A673 (cell line): ENCODE measurements at regions not wholly inside any gene's neighbourhood (a gene's known extent, or its start where the extent isn't known, plus 50 kb on each side); places are given as distances from the start of the nearest gene placed in this dataset.

Experiments
- BruUV-seq: library from RNA; stranded (reverse); fragments of 400-500 nt; replicated peaks from 2 replicates; lab custom pipeline; 2021; lab: Mats Ljungman, UMichigan
- CTCF ChIA-PET: fragments of 300-600 bp; sonication (Branson Sonifier 250); formaldehyde crosslinking; loops from one replicate; lab custom pipeline; 2022; ENCODE audit warnings: antibody characterized with exemption; lab: Charles Lee
- POLR2A ChIA-PET: fragments of 300-600 bp; sonication (Branson Sonifier 250); formaldehyde crosslinking; loops from one replicate; lab custom pipeline; 2022; ENCODE audit warnings: antibody characterized with exemption; ENCODE audit not compliant: low non-redundant PET; lab: Charles Lee
- DNase-seq: peaks from one replicate; pipeline ENCODE4 v3.0.0-alpha.2; 2015; ENCODE audit warnings: low spot score
- H3K27ac ChIP-seq: fragments of 200-600 bp; sonication (generic); 2 replicates; pipeline ENCODE4 v1.5.1; 2016; ENCODE audit warnings: mixed run types, low read depth, mild to moderate bottlenecking, mixed read lengths, antibody characterized with exemption, low read length; ENCODE audit not compliant: poor library complexity, severe bottlenecking
- H3K27me3 ChIP-seq: fragments of 200-600 bp; sonication (generic); replicated peaks from 2 replicates; pipeline ENCODE4 v1.6.1; 2017; ENCODE audit warnings: mixed run types, low read depth, mild to moderate bottlenecking, mixed read lengths, antibody characterized with exemption, low read length; ENCODE audit not compliant: insufficient read depth, poor library complexity
- H3K36me3 ChIP-seq: fragments of 200-600 bp; sonication (generic); 2 replicates; pipeline ENCODE4 v1.6.1; 2016; ENCODE audit warnings: mixed run types, mild to moderate bottlenecking, mixed read lengths, antibody characterized with exemption, low read length; ENCODE audit not compliant: insufficient read depth, poor library complexity, severe bottlenecking
- H3K4me1 ChIP-seq: fragments of 200-600 bp; sonication (generic); 2 replicates; pipeline ENCODE4 v1.6.1; 2017; ENCODE audit warnings: mixed run types, mild to moderate bottlenecking, mixed read lengths, antibody characterized with exemption, low read length; ENCODE audit not compliant: insufficient read depth, poor library complexity, severe bottlenecking
- H3K4me3 ChIP-seq: fragments of 200-600 bp; sonication (generic); 2 replicates; pipeline ENCODE4 v1.5.1; 2016; ENCODE audit warnings: low read depth, mixed run types, mild to moderate bottlenecking, mixed read lengths, low read length; ENCODE audit not compliant: poor library complexity, severe bottlenecking
- H3K9me3 ChIP-seq: fragments of 200-600 bp; sonication (generic); 2 replicates; pipeline ENCODE4 v1.6.1; 2016; ENCODE audit warnings: mixed run types, low read depth, mild to moderate bottlenecking, mixed read lengths, antibody characterized with exemption, low read length; ENCODE audit not compliant: poor library complexity, severe bottlenecking
- CTCF ChIP-seq: fragments of 300-800, 200-600 bp; sonication (generic); conservative IDR thresholded peaks from 2 replicates; pipeline ENCODE4 v1.5.1; 2017; ENCODE audit warnings: low read depth, mild to moderate bottlenecking, antibody characterized with exemption, low read length, moderate library complexity, mixed read lengths
- EZH2 ChIP-seq: fragments of 200-600 bp; sonication (generic); IDR thresholded peaks from 2 replicates; pipeline ENCODE4 v1.6.1; 2017; ENCODE audit warnings: borderline replicate concordance, low read depth, mild to moderate bottlenecking, mixed read lengths, antibody characterized with exemption, low read length; ENCODE audit not compliant: poor library complexity, severe bottlenecking
- intact Hi-C: fragments of 100-400 bp; cut with micrococcal nuclease; formaldehyde crosslinking; loops from one replicate; pipeline ENCODE4 v1.10.0; 2022; ENCODE audit not compliant: unreplicated experiment

- DNase-seq, result no peak
- H3K4me3 ChIP-seq, result no peak overlapping the region
- BruUV-seq, result no TSS peak
- CTCF ChIA-PET, result no interaction called here
- no peaks in the 10 kb centered on the region for H3K36me3 ChIP-seq
- no peaks in the 10 kb centered on the region for H3K27me3 ChIP-seq
- POLR2A ChIA-PET, result no interaction called here
- intact Hi-C loops, result loop anchor here (10.0 kb wide), 1 partner anchor 303 kb away; the partner anchor contains the start of gene GMNN
- no peak overlapping the region for H3K27ac ChIP-seq
- TF ChIP-seq CTCF (no peak), EZH2 (no peak)
- no peaks in the 10 kb centered on the region for H3K4me1 ChIP-seq
- H3K9me3 ChIP-seq, result no peaks in the 10 kb centered on the region
Measured at GRCh38 chr6:25078141-25078540, 142.4 kb upstream of the RIPOR2 start.

GRCh38 chr6:25083784-25084507 is 148.2 kb upstream of the RIPOR2 start:
- Histone ChIP-seq H3K4me1 (peaks cover 23% of the 10 kb centered on the region), H3K36me3 (no peaks in the 10 kb centered on the region), H3K9me3 (no peaks in the 10 kb centered on the region), H3K4me3 (no peak overlapping the region), H3K27me3 (no peaks in the 10 kb centered on the region), H3K27ac (no peak overlapping the region)
- POLR2A ChIA-PET, result interaction anchor here (0.6 kb wide), 1 partner anchor 312 kb away, joined by 3 read pairs; no protein-coding TSS in a partner anchor
- intact Hi-C loops, result no loop called here
- DNase-seq, result no peak
- TF ChIP-seq CTCF (no peak), EZH2 (no peak)
- CTCF ChIA-PET, result no interaction called here
- BruUV-seq, result no TSS peak

- no peaks in the 10 kb centered on the region for H3K27me3 ChIP-seq
- BruUV-seq, result no TSS peak
- no peak overlapping the region for H3K4me3 ChIP-seq
- H3K4me1 ChIP-seq, result peaks cover 28% of the 10 kb centered on the region
- no peak overlapping the region for H3K27ac ChIP-seq
- ChIA-PET CTCF (no interaction called here), POLR2A (no interaction called here)
- intact Hi-C loops, result no loop called here
- H3K36me3 ChIP-seq, result no peaks in the 10 kb centered on the region
- H3K9me3 ChIP-seq, result no peaks in the 10 kb centered on the region
- DNase-seq, result no peak
- TF ChIP-seq CTCF (no peak), EZH2 (no peak)
Measured at GRCh38 chr6:25084508-25084833, 148.7 kb upstream of the RIPOR2 start.
